Stomach (tissue), 8 donors: ENCODE measurements at regions not wholly inside any gene's neighbourhood (a gene's known extent, or its start where the extent isn't known, plus 50 kb on each side); places are given as distances from the start of the nearest gene placed in this dataset.

Experiments used
- DNase-seq, 2 donors: peaks; one replicate each; pipeline versions ENCODE4 v3.0.0 to v3.0.0-alpha.2; 2013 to 2019
- H3K27ac ChIP-seq, 5 donors: fragments of 200-600 bp in 4 of 5; sonication (generic) in 4 of 5; one replicate each; pipeline ENCODE4 v1.5.1; 2013 to 2019; ENCODE audit warnings: mild to moderate bottlenecking in 1 of 5, moderate library complexity in 1 of 5
- H3K27me3 ChIP-seq, 3 donors: fragments of 200-600 bp; sonication (generic); one replicate each; pipeline ENCODE4 v1.5.1; 2017 to 2019; ENCODE audit warnings: mixed run types in 1 of 3
- H3K36me3 ChIP-seq, 4 donors: fragments of 200-600 bp; sonication (generic); 1 replicate in 3 of 4; 2 replicates in 1 of 4; pipeline ENCODE4 v1.5.1; 2016 to 2019
- H3K4me1 ChIP-seq, 4 donors: fragments of 200-600 bp; sonication (generic); one replicate each; pipeline ENCODE4 v1.5.1; 2016 to 2019
- H3K4me3 ChIP-seq, 4 donors: fragments of 200-600 bp; sonication (generic) in 3 of 4; one replicate each; pipeline ENCODE4 v1.5.1; 2016 to 2019; ENCODE audit warnings: mild to moderate bottlenecking in 1 of 4
- H3K9me3 ChIP-seq, 4 donors: fragments of 200-600 bp; sonication (generic); one replicate each; pipeline ENCODE4 v1.5.1; 2016 to 2019
- EP300 ChIP-seq: sonication (generic); formaldehyde crosslinking; IDR thresholded peaks from one replicate; pipeline ENCODE4 v1.6.1; 2017; ENCODE audit warnings: antibody characterized with exemption
- POLR2A ChIP-seq, 4 donors: fragments of 450-650 bp; IDR thresholded peaks; one replicate each; pipeline ENCODE4 v1.6.1; 2016; ENCODE audit warnings: antibody characterized with exemption in 4 of 4, control low read depth in 2 of 4, mild to moderate bottlenecking in 1 of 4, moderate library complexity in 1 of 4
- POLR2AphosphoS5 ChIP-seq, 3 donors: sonication (generic); formaldehyde crosslinking; IDR thresholded peaks; one replicate each; pipeline ENCODE4 v1.6.1; 2016; ENCODE audit warnings: antibody characterized with exemption in 3 of 3
- WGBS, 5 donors: extraction: QIAGEN DNeasy Blood & Tissue Kit in 3 of 5; methylation state at CpG; one replicate each; pipeline versions ENCODE4 v1.1.5 to v1.1.7; 2013 to 2018; 5-methylcytosine and 5-hydroxymethylcytosine counted together
- intact Hi-C: fragments of 100-400 bp; cut with DNase I; formaldehyde crosslinking; loops from one replicate; pipeline ENCODE4 v1.15.1; 2023; ENCODE audit warnings: low total_unique reads
- TF ChIP-seq, protein P1 (sequence below), 7 experiments: fragments of 450-650 bp in 4 of 7; fragments of 200-600 bp in 3 of 7; sonication (generic) in 3 of 7; IDR thresholded peaks; one replicate each; pipeline ENCODE4 v1.5.1; 2016 to 2019; ENCODE audit warnings: antibody characterized with exemption in 7 of 7, control low read depth in 2 of 7, mild to moderate bottlenecking in 1 of 7
- donor health status: healthy with polysubstance abuse.
- donor health status: Bipolar disorder and iron deficiency.
- donor health status: healthy.

DNA sequence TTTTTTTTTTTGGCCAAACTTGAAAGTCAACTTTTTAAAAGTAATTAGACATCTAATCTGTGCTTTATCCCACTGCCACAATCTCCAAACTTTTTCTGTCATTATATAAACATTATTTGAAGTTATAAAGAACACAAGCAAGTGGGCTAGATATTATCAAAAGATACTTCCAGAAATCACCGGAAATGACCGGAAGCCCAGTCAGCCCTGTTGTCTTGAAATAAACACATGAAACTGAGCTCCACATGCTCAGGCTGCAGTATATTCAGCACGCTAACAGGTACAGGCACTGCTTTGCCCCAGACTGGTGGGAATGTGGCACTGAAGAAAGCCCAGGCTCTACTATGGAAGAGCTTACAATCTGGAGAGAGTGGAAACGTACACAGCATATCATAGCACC is 158.9 kb upstream of the PLEKHG7 start:
- Histone ChIP-seq H3K27me3 (no peaks in the 10 kb centered on the region), H3K36me3 (no peaks in the 10 kb centered on the region), H3K9me3 (no peaks in the 10 kb centered on the region), H3K27ac (peak overlapping the region; percentile 58 to 96 (median 79)), H3K4me1 (peaks cover 37 to 89% (median 52%) of the 10 kb centered on the region in 4 donors), H3K4me3 (no peak overlapping the region)
- peak in 1 of 2 donors; percentile 60 for DNase-seq
- TF ChIP-seq POLR2A (IDR thresholded peaks at IDR 0.05) (no peak), EP300 (no peak), POLR2AphosphoS5 (IDR thresholded peaks at IDR 0.05) (no peak)
- TF ChIP-seq, protein P1, sequence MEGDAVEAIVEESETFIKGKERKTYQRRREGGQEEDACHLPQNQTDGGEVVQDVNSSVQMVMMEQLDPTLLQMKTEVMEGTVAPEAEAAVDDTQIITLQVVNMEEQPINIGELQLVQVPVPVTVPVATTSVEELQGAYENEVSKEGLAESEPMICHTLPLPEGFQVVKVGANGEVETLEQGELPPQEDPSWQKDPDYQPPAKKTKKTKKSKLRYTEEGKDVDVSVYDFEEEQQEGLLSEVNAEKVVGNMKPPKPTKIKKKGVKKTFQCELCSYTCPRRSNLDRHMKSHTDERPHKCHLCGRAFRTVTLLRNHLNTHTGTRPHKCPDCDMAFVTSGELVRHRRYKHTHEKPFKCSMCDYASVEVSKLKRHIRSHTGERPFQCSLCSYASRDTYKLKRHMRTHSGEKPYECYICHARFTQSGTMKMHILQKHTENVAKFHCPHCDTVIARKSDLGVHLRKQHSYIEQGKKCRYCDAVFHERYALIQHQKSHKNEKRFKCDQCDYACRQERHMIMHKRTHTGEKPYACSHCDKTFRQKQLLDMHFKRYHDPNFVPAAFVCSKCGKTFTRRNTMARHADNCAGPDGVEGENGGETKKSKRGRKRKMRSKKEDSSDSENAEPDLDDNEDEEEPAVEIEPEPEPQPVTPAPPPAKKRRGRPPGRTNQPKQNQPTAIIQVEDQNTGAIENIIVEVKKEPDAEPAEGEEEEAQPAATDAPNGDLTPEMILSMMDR (IDR thresholded peaks at IDR 0.05), result no peak
- intact Hi-C loops, result no loop called here
- 11 to 31% (median 29%) methylated on average over 4 of the region's 4 CpGs for WGBS, 5 donors

DNA sequence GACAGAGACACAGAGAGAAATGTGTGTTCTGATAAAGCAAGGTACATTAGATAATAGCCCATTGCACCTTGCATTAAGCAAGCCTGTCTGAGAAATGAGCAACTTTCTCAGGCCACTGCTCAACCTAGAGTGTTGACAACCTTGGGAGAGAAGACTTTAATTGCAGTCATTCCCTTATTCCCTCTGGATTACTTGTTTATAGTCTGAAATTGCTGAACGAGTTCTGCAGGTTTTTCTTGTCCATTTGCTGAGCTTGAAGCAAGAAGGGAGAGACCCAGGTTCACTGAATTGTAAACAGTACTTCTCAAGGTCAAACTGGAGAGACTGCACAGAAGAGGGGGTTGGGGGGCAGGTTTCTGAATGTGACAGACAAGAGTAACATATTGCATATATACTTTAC is 159.4 kb upstream of the PLEKHG7 start:
- H3K4me3 ChIP-seq, result no peak overlapping the region
- TF ChIP-seq POLR2AphosphoS5 (IDR thresholded peaks at IDR 0.05), result peak in 2 of 3 donors; percentile 15 to 50
- TF ChIP-seq, protein P1 (IDR thresholded peaks at IDR 0.05), result no peak
- WGBS, 5 donors, result 4 to 25% (median 17%) methylated on average over 1 of the region's 1 CpG
- H3K36me3 ChIP-seq, result no peaks in the 10 kb centered on the region
- H3K27ac ChIP-seq, result peak overlapping the region; percentile 53 to 82 (median 79)
- no peaks in the 10 kb centered on the region for H3K9me3 ChIP-seq
- H3K27me3 ChIP-seq, result no peaks in the 10 kb centered on the region
- peak; percentile 44 to 93 for DNase-seq
- H3K4me1 ChIP-seq, result peaks cover 40 to 93% (median 56%) of the 10 kb centered on the region in 4 donors
- intact Hi-C loops, result no loop called here

DNA sequence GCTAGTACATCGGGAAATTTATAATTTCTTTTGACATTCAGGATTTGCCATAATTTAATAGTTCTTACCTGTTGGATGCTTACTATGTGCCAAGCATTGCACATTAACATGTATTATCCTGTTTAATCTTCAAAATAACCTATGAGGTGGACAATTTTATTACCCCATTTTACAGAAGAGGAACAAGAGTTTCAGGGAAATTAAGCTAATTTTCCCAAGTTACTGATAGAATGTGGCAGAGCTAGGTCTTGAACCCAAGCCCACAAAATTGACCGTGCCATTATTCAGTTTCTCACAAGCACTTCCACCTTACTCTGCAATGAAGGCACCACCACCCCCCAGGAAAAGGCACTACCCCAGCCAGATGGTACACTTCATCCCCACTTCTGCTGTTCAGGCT is 161.1 kb upstream of the PLEKHG7 start:
- intact Hi-C loops, result no loop called here
- Histone ChIP-seq H3K27me3 (no peaks in the 10 kb centered on the region), H3K4me3 (no peak overlapping the region), H3K36me3 (no peaks in the 10 kb centered on the region), H3K4me1 (peaks cover 31 to 77% (median 53%) of the 10 kb centered on the region in 4 donors), H3K27ac (no peak overlapping the region), H3K9me3 (no peaks in the 10 kb centered on the region)
- DNase-seq, result no peak
- WGBS, 5 donors, result 46 to 100% (median 96%) methylated on average over 2 of the region's 2 CpGs
- TF ChIP-seq POLR2A (IDR thresholded peaks at IDR 0.05) (no peak), EP300 (no peak), POLR2AphosphoS5 (IDR thresholded peaks at IDR 0.05) (no peak)
- TF ChIP-seq, protein P1 (IDR thresholded peaks at IDR 0.05), result no peak

DNA sequence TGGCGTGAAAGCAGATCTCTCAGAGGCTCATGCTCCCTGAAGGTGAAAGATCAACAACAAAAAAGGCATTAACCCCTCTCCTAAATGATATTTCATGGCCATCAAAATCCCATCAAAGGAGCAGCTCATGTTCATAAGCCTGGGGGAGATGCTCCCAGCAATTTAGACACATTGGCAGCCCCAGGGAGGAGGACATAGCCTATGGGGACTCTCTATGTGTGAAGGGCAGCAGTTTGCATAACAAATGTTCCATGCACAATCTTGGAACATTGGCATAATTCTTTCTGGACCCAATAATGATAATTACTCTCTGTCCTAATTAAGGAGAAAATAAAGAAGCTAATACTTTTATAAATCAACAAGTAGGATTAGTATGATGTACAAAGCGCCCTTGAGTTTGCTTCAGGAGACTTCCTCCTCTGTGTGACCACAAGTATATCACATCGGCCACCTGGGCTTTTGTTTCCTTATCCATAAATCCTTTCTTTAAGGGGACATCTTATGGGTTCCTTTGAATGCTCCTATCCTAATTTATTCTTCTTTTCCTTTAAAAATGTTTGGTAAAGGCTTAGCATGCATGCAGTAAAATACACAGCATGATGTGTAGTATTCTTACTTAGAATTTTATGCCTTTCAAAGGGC is 161.9 kb upstream of the PLEKHG7 start:
- Histone ChIP-seq H3K27ac (peak overlapping the region in 2 of 5 donors; percentile 33 to 60), H3K36me3 (no peaks in the 10 kb centered on the region), H3K27me3 (no peaks in the 10 kb centered on the region), H3K4me1 (peaks cover 31 to 71% (median 51%) of the 10 kb centered on the region in 4 donors), H3K9me3 (no peaks in the 10 kb centered on the region), H3K4me3 (no peak overlapping the region)
- intact Hi-C loops, result no loop called here
- 66 to 83% (median 79%) methylated on average over 3 of the region's 3 CpGs for WGBS, 5 donors
- DNase-seq, result no peak
- no peak for TF ChIP-seq POLR2AphosphoS5 (IDR thresholded peaks at IDR 0.05)
- no peak for TF ChIP-seq POLR2A (IDR thresholded peaks at IDR 0.05)
- TF ChIP-seq, protein P1 (IDR thresholded peaks at IDR 0.05), result no peak
- TF ChIP-seq EP300, result no peak
